ENCODE measurements at regions not wholly inside any gene's neighbourhood (a gene's known extent, or its start where the extent isn't known, plus 50 kb on each side); places are given as distances from the start of the nearest gene placed in this dataset.
"Not testable (repeated sequence)": the region's sequence is repeated elsewhere in the genome, so short reads cannot be mapped to it uniquely, and the experiment has no call there.

DNA sequence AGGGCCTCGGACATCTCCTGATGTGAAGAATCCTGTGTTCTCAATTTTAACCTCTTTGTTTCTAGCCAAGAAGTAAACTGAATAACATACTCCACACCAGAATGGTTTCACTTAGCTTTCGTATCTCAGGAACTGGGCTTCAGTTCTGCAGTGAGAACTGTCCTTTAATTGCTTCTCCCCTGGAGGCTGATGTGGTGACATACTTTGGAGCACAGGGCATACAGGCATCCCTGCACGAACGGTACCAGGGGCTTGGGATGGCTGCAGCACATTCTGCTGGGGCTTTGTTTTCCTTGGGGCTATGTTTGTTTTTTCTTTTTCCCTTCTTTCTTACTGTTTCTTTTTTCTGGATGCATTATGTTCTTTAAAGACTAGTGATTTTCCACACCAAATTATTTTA, 230.5 kb downstream of the TM9SF2 start:
- no peak overlapping the region for H3K4me3 ChIP-seq (ENCODE audit: insufficient read depth, low read depth, low read length)
- no peaks in the 10 kb centered on the region for H3K27me3 ChIP-seq (ENCODE audit: control insufficient read depth, insufficient read depth, low read length, poor library complexity, severe bottlenecking)
- no peaks in the 10 kb centered on the region for H3K9me3 ChIP-seq (ENCODE audit: control insufficient read depth, low read length)
- H3K4me1 ChIP-seq (ENCODE audit: control insufficient read depth, insufficient read depth, low read length) = peaks cover 52% of the 10 kb centered on the region
- WGBS, 2 experiments = 43 to 48% methylated on average over 4 of the region's 4 CpGs
- peak overlapping the region; percentile 27 for H3K27ac ChIP-seq (ENCODE audit: insufficient read depth, low read depth, low read length, poor library complexity, severe bottlenecking)
- no peaks in the 10 kb centered on the region for H3K36me3 ChIP-seq (ENCODE audit: control insufficient read depth, insufficient read depth, low read length)

DNA sequence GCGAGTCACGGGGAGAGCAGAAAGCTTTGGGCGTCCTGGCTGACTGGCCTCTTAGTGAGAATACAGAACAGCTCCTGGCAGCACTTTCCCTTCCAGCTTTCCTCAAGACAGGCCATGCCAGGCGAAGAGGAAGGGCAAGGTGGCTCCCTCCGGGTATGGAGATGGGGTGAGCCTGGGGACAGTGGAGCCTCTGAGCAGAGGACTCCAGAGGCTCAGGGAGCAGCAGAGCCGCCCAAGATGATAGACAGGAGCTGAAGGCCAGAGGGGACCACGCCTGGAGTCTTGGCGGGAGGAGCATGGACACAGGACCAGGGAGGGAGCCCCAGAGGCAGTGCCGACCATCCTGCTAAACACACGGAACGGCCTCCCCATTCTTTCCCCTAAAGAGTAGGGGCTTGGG, 229.1 kb downstream of the TM9SF2 start:
- H3K27me3 ChIP-seq (ENCODE audit: control insufficient read depth, insufficient read depth, low read length, poor library complexity, severe bottlenecking) = no peaks in the 10 kb centered on the region
- no peaks in the 10 kb centered on the region for H3K9me3 ChIP-seq (ENCODE audit: control insufficient read depth, low read length)
- H3K4me1 ChIP-seq (ENCODE audit: control insufficient read depth, insufficient read depth, low read length) = peaks cover 65% of the 10 kb centered on the region
- WGBS, 2 experiments = 94 to 95% methylated on average over 11 of the region's 11 CpGs
- H3K27ac ChIP-seq (ENCODE audit: insufficient read depth, low read depth, low read length, poor library complexity, severe bottlenecking) = no peak overlapping the region
- no peak overlapping the region for H3K4me3 ChIP-seq (ENCODE audit: insufficient read depth, low read depth, low read length)
- H3K36me3 ChIP-seq (ENCODE audit: control insufficient read depth, insufficient read depth, low read length) = no peaks in the 10 kb centered on the region

GRCh38 chr13:99729745-99730144, 228.5 kb downstream of the TM9SF2 start:
- Histone ChIP-seq H3K4me1 (ENCODE audit: control insufficient read depth, insufficient read depth, low read length) (peaks cover 68% of the 10 kb centered on the region), H3K27me3 (ENCODE audit: control insufficient read depth, insufficient read depth, low read length, poor library complexity, severe bottlenecking) (no peaks in the 10 kb centered on the region), H3K4me3 (ENCODE audit: insufficient read depth, low read depth, low read length) (no peak overlapping the region), H3K27ac (ENCODE audit: insufficient read depth, low read depth, low read length, poor library complexity, severe bottlenecking) (no peak overlapping the region), H3K36me3 (ENCODE audit: control insufficient read depth, insufficient read depth, low read length) (no peaks in the 10 kb centered on the region), H3K9me3 (ENCODE audit: control insufficient read depth, low read length) (no peaks in the 10 kb centered on the region)
- WGBS, 2 experiments = 95% methylated on average over 16 of the region's 16 CpGs

- not testable (repeated sequence) for H3K9me3 ChIP-seq (ENCODE audit: control insufficient read depth, low read length); H3K27me3 ChIP-seq (ENCODE audit: control insufficient read depth, insufficient read depth, low read length, poor library complexity, severe bottlenecking); H3K36me3 ChIP-seq (ENCODE audit: control insufficient read depth, insufficient read depth, low read length); H3K27ac ChIP-seq (ENCODE audit: insufficient read depth, low read depth, low read length, poor library complexity, severe bottlenecking); H3K4me3 ChIP-seq (ENCODE audit: insufficient read depth, low read depth, low read length)
- WGBS, 2 experiments = 91 to 94% methylated on average over 6 of the region's 6 CpGs
- H3K4me1 ChIP-seq (ENCODE audit: control insufficient read depth, insufficient read depth, low read length) = peaks cover 75% of the 10 kb centered on the region
Observed at GRCh38 chr13:99727651-99728050, 226.4 kb downstream of the TM9SF2 start.

- no peaks in the 10 kb centered on the region for H3K9me3 ChIP-seq (ENCODE audit: control insufficient read depth, low read length)
- H3K36me3 ChIP-seq (ENCODE audit: control insufficient read depth, insufficient read depth, low read length) = no peaks in the 10 kb centered on the region
- WGBS, 2 experiments = 33 to 45% methylated on average over 9 to 10 of the region's 10 CpGs
- no peaks in the 10 kb centered on the region for H3K27me3 ChIP-seq (ENCODE audit: control insufficient read depth, insufficient read depth, low read length, poor library complexity, severe bottlenecking)
- H3K4me1 ChIP-seq (ENCODE audit: control insufficient read depth, insufficient read depth, low read length) = peaks cover 77% of the 10 kb centered on the region
- H3K4me3 ChIP-seq (ENCODE audit: insufficient read depth, low read depth, low read length) = no peak overlapping the region
- H3K27ac ChIP-seq (ENCODE audit: insufficient read depth, low read depth, low read length, poor library complexity, severe bottlenecking) = peak overlapping the region; percentile 97
Observed at GRCh38 chr13:99726282-99726894, 225.1 kb downstream of the TM9SF2 start.

- no peaks in the 10 kb centered on the region for H3K36me3 ChIP-seq (ENCODE audit: control insufficient read depth, insufficient read depth, low read length)
- 38 to 56% methylated on average over 11 of the region's 11 CpGs for WGBS, 2 experiments
- peak overlapping the region; percentile 97 for H3K27ac ChIP-seq (ENCODE audit: insufficient read depth, low read depth, low read length, poor library complexity, severe bottlenecking)
- H3K4me1 ChIP-seq (ENCODE audit: control insufficient read depth, insufficient read depth, low read length) = peaks cover 76% of the 10 kb centered on the region
- H3K4me3 ChIP-seq (ENCODE audit: insufficient read depth, low read depth, low read length) = no peak overlapping the region
- H3K27me3 ChIP-seq (ENCODE audit: control insufficient read depth, insufficient read depth, low read length, poor library complexity, severe bottlenecking) = no peaks in the 10 kb centered on the region
- H3K9me3 ChIP-seq (ENCODE audit: control insufficient read depth, low read length) = no peaks in the 10 kb centered on the region
Observed at GRCh38 chr13:99725644-99726043, 224.4 kb downstream of the TM9SF2 start.

- Histone ChIP-seq H3K27ac (ENCODE audit: insufficient read depth, low read depth, low read length, poor library complexity, severe bottlenecking) (peak overlapping the region; percentile 97), H3K9me3 (ENCODE audit: control insufficient read depth, low read length) (no peaks in the 10 kb centered on the region), H3K4me1 (ENCODE audit: control insufficient read depth, insufficient read depth, low read length) (peaks cover 80% of the 10 kb centered on the region), H3K4me3 (ENCODE audit: insufficient read depth, low read depth, low read length) (no peak overlapping the region), H3K36me3 (ENCODE audit: control insufficient read depth, insufficient read depth, low read length) (no peaks in the 10 kb centered on the region), H3K27me3 (ENCODE audit: control insufficient read depth, insufficient read depth, low read length, poor library complexity, severe bottlenecking) (no peaks in the 10 kb centered on the region)
- 78 to 80% methylated on average over 16 of the region's 16 CpGs for WGBS, 2 experiments
Observed at GRCh38 chr13:99724633-99725517, 223.6 kb downstream of the TM9SF2 start.

DNA sequence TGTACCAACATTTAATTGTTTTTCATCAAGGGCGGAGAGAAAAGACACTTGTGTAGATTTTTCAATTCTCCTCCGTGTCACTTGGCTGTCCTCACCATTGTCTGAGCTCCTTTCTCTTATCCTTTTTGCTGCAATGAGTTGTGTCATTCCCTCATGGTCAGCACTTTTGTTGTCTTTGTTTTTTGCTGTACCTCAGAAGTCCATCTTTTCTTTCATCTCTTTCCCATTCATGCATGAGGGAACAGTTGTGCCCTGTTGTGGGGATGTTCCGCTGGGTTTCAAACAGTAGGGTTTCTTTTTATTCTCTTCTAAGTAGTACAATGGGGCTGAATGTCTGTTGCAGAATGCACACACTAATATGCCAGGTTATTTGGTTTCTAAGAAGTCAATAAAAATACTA, 222.6 kb downstream of the TM9SF2 start:
- no peaks in the 10 kb centered on the region for H3K9me3 ChIP-seq (ENCODE audit: control insufficient read depth, low read length)
- H3K36me3 ChIP-seq (ENCODE audit: control insufficient read depth, insufficient read depth, low read length) = no peaks in the 10 kb centered on the region
- H3K4me1 ChIP-seq (ENCODE audit: control insufficient read depth, insufficient read depth, low read length) = peaks cover 71% of the 10 kb centered on the region
- peak overlapping the region; percentile 97 for H3K27ac ChIP-seq (ENCODE audit: insufficient read depth, low read depth, low read length, poor library complexity, severe bottlenecking)
- 10 to 15% methylated on average over 3 of the region's 3 CpGs for WGBS, 2 experiments
- no peaks in the 10 kb centered on the region for H3K27me3 ChIP-seq (ENCODE audit: control insufficient read depth, insufficient read depth, low read length, poor library complexity, severe bottlenecking)
- no peak overlapping the region for H3K4me3 ChIP-seq (ENCODE audit: insufficient read depth, low read depth, low read length)

GRCh38 chr13:99722931-99723330, 221.7 kb downstream of the TM9SF2 start:
- Histone ChIP-seq H3K27ac (ENCODE audit: insufficient read depth, low read depth, low read length, poor library complexity, severe bottlenecking) (peak overlapping the region; percentile 97), H3K4me1 (ENCODE audit: control insufficient read depth, insufficient read depth, low read length) (peaks cover 69% of the 10 kb centered on the region), H3K4me3 (ENCODE audit: insufficient read depth, low read depth, low read length) (no peak overlapping the region), H3K9me3 (ENCODE audit: control insufficient read depth, low read length) (no peaks in the 10 kb centered on the region), H3K27me3 (ENCODE audit: control insufficient read depth, insufficient read depth, low read length, poor library complexity, severe bottlenecking) (no peaks in the 10 kb centered on the region), H3K36me3 (ENCODE audit: control insufficient read depth, insufficient read depth, low read length) (no peaks in the 10 kb centered on the region)
- WGBS, 2 experiments = 76 to 88% methylated on average over 7 of the region's 7 CpGs

- Histone ChIP-seq H3K27ac (ENCODE audit: insufficient read depth, low read depth, low read length, poor library complexity, severe bottlenecking) (peak overlapping the region; percentile 97), H3K4me3 (ENCODE audit: insufficient read depth, low read depth, low read length) (no peak overlapping the region), H3K4me1 (ENCODE audit: control insufficient read depth, insufficient read depth, low read length) (peaks cover 63% of the 10 kb centered on the region), H3K36me3 (ENCODE audit: control insufficient read depth, insufficient read depth, low read length) (no peaks in the 10 kb centered on the region), H3K9me3 (ENCODE audit: control insufficient read depth, low read length) (no peaks in the 10 kb centered on the region), H3K27me3 (ENCODE audit: control insufficient read depth, insufficient read depth, low read length, poor library complexity, severe bottlenecking) (no peaks in the 10 kb centered on the region)
- WGBS, 2 experiments = 3 to 16% methylated on average over 2 to 3 of the region's 3 CpGs
Observed at GRCh38 chr13:99722338-99722818, 221.1 kb downstream of the TM9SF2 start.

Data from ectodermal cell (in vitro differentiated cells).